CD1c-positive myeloid dendritic cell (primary cell): ENCODE measurements at regions not wholly inside any gene's neighbourhood (a gene's known extent, or its start where the extent isn't known, plus 50 kb on each side); places are given as distances from the start of the nearest gene placed in this dataset.

Experiments
- DNase-seq: peaks from one replicate; pipeline ENCODE4 v3.0.0-alpha.2; 2016; ENCODE audit errors: extremely low spot score

DNA sequence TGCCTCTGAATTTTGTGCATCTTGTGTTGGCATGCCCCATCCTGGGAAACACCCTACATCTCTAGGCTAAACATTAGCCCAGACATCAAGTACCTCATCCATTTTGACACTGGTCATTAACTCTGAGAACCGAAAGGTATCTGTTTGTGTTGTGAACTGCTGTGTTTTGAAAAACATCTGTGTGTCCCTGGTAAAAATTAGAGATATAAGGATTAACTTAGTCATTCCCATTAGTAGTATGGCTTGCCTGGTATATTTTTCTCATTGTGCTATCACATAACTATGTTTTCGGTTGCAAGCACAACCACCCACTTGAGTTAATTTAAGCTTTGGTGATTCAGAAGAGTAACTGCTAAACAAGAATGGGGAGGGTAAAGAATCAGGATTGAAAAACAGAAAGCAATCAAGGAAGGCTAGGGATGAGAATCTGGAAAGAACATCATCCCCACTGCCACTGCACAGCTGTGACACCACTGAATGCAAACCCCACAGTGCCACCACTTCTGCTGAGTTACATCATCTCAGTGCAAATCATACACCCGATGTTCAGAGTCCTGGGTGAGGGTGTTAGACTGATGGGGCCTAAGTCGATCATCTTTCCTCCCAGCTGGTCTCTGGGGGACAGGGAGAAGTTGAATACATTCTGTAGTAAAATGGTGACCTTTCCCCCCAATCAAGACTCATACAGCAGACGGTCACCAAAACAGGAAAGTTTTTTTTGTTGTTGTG, 234.0 kb downstream of the EPHA4 start:
- DNase-seq: no peak

DNA sequence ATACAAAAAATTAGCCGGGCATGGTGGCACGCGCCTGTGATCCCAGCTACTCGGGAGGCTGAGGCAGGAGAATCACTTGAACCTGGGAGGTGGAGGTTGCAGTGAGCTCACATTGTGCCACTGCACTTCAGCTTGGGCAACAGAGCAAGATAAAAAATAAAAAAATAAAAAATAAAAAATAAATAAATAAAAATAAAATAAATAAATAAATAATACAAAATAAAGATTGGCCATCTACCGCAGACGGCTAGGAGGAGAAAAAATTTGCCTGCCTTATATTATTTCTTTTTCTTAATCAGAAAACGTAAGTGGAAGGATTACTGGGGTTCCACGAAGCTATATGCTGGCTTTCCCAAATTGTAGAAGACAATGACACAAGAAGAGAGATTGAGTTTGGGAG, 229.7 kb downstream of the EPHA4 start:
- DNase-seq: no peak

DNA sequence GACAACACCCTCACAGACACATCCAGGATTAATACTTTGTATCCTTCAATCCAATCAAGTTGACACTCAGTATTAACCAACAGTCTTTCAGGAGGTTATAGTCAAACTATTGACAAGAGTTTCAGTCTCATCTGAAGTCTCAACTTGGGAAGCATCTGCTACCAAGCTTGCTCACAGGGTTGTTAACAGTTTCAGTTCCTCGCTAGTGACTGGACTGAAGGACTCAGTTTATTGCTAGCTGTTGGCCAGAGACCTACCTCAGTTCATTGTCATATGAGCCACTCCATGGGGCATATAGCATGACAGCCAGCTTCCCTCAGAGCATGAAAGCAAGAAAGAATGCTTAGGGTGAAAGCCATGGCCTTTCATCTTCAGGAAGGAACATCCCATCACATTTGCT, 228.6 kb downstream of the EPHA4 start:
- DNase-seq: no peak

DNA sequence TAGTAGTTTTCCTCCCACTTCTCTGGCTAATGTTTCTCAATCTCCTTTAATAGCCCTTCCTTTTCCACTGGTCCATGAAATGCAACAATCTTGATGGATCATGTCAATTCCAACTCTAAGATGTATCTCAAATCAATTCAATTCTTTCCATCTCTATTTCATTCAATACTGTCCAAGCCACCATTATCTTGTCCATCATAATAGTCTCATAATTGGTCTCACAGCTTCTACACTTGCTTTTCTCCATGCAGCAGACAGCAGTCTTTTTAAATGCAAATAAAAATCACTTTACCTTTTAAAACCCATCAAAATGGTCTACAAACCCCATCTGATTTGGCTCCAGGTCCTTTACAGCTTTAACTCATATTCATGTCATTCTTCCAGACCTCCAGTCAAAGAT, 226.6 kb downstream of the EPHA4 start:
- no peak for DNase-seq

DNA sequence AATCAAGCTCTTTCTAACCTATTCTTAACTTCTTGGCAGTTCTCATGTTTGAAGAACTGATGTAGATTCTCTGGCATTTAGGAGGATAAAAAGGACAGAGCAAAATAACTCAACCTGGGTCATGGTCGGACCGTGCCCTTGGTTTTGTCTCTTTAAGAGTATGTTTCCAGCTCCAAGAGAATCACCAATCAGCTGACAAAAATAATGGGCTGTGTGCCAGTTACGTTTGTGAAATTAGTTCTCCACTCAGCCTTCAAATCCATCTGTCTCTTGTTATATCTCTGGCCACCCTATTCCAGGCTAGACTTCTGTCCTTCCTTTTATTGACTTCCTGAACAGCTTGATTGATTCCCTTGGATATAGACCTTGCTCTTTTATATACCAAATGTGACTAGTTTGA, 225.7 kb downstream of the EPHA4 start:
- no peak for DNase-seq

DNA sequence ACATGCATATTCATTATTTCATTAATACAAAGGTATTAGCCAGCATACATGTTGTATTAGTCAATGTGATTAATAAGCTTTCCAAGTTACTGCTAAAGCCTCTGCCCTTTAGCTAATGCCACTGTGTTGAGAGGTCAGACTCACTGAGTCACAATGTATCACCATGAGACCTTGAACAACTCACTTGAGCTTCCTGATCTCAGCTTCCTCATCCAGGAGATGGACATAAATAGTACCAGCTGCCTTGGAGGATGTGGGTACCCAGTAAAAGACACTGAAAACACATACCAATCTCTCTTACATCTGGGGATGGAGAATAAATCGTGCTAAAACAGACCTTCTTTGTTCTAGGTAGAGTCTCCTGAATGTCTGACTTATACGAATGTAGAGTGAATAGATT, 224.6 kb downstream of the EPHA4 start:
- DNase-seq: no peak

DNA sequence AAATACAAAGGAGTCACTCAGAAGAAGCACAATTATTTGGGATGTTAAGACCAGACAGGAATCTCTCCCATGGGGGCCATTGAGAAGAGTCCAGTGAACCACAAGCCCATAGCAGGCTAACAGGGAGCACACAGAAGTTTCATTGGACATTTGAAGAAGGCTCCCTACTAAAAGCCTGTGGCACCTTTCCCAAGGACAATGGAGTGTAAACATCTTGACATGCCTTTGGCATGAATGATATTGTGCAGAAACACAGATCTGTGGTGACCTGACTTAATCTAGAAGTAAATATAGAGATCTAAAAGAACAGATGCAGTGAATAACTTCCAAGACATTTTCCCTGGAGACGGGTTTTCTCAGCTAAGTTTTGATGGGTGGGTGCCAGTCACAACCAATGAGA, 221.5 kb downstream of the EPHA4 start:
- no peak for DNase-seq

DNA sequence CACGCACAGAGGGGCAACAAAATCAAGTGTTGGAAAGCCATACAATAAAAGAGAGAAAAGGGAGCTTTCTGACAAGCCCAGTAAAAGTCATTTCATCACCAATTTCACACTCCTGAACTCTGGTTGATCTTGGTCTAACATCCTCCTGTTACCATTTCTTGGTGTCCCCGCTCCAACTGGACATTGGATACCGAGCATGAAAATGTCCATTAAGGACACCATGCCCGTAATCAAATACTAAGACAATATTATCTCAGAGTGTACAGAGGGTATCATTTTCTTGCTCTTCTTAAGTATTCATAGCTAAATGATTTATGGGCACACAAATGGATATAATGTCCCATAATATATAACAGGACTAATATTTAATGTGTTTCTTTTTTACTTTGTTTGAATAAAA, 218.9 kb downstream of the EPHA4 start:
- DNase-seq: no peak

DNA sequence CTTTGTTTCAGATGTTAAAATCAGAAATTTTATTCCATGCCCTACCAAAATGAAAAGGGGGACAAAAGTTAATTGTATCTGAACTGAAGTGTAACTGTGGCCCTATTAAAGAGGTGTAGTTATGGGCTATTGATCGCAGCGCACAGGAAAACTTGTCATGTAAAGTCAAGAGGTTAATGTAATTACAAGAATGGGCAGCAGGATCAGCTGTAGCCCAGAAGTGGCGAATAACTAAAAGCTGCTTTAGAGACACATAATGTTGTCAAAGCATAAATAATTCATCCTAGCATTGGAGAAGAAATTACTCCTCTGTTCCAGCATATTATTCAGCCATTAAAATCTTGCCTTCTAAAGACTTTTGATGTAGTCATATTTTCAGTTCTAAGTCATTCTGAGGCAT, 211.8 kb downstream of the EPHA4 start:
- DNase-seq: no peak

DNA sequence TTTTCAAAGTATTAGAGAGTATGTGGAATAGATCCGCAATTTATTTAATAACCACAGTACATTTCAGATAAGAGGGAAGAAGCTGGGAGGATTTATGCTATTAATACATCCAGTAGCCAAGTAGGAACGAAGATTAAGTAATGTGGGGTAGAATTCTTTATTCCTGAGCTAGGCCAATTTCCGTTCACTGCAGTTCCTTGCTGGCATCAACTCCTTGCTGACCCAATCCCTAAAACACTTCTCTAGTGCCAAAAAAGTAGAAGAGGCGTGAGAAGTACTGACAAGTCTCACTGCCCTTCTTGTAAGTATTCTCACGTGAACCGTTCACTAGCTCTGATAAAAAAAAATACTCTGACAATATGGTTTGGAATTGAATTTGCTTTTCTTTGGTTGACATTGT, 211.4 kb downstream of the EPHA4 start:
- no peak for DNase-seq

DNA sequence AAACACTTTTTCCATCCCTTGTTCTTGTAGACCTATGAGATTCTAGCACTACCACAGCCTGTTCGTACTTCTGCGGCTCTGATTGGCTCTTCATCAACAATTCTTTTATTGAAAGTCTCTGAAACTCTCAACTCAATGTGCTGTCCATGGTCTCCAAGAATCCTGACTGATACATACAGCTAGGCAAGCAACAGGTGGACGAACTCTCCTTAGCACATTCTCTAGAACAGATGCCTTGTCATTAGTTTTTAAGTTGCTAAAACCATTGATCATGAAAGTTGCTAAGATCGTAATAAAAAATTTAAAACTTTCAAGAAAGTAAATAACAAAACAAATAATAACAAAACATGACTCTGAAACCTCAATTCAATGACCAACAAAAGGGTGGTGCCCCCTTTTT, 210.5 kb downstream of the EPHA4 start:
- no peak for DNase-seq

DNA sequence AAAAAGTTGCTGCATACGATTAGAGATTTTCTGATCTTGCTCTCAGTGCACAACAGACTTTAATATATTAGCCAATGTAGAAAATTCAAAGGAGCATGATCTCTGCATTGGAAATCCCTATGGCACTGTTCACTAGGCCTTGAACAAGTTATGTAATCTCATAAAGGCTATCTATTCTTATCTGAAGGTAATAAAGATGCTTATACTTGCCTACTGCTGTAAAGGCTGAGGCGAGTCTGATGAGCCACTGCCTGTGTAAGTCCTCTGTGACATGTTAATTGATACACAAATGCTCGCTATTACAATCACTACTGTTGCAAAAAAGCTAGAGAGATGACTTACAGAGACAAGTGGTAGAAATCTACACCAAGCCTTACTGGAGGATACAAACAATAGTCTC, 207.4 kb downstream of the EPHA4 start:
- no peak for DNase-seq
